WTC11 (cell line): ENCODE measurements at regions not wholly inside any gene's neighbourhood (a gene's known extent, or its start where the extent isn't known, plus 50 kb on each side); places are given as distances from the start of the nearest gene placed in this dataset.

Experiments
- ATAC-seq: fragments of 200-7000 bp; cut with Tn5 transposase; 2 replicates; pipeline ENCODE4 v1.10.0; 2021; ENCODE audit warnings: mild to moderate bottlenecking, moderate library complexity
- CTCF ChIA-PET: fragments of 300-600 bp; sonication (Branson Sonifier 250); formaldehyde crosslinking; loops from one replicate; lab custom pipeline; 2021; ENCODE audit warnings: antibody characterized with exemption; lab: Charles Lee
- POLR2A ChIA-PET: fragments of 350-600 bp; sonication (Branson Sonifier 250); formaldehyde crosslinking; loops from one replicate; lab custom pipeline; 2021; ENCODE audit warnings: antibody characterized with exemption; lab: Charles Lee
- DNase-seq: peaks from one replicate; pipeline ENCODE4 v3.0.0; 2021; ENCODE audit warnings: low spot score
- H3K27ac Mint-ChIP-seq: 2 replicates; pipeline ENCODE4 v1.8.0; 2021; ENCODE audit warnings: mixed read lengths
- H3K27me3 Mint-ChIP-seq: 2 replicates; pipeline ENCODE4 v1.8.0; 2021; ENCODE audit warnings: low read depth, mild to moderate bottlenecking, moderate library complexity, mixed read lengths
- H3K36me3 Mint-ChIP-seq: 2 replicates; pipeline ENCODE4 v1.8.0; 2021; ENCODE audit warnings: mixed read lengths
- H3K4me1 Mint-ChIP-seq: 2 replicates; pipeline ENCODE4 v1.8.0; 2022; ENCODE audit warnings: mixed read lengths
- H3K4me3 Mint-ChIP-seq: 2 replicates; pipeline ENCODE4 v1.8.0; 2021; ENCODE audit warnings: mild to moderate bottlenecking, moderate library complexity, mixed read lengths
- H3K9me3 Mint-ChIP-seq: 2 replicates; pipeline ENCODE4 v1.8.0; 2021; ENCODE audit warnings: mixed read lengths
- ATF6 ChIP-seq: sonication (generic); formaldehyde crosslinking; IDR thresholded peaks from 2 replicates; pipeline ENCODE4 v1.8.1; 2023; ENCODE audit warnings: mild to moderate bottlenecking, missing genetic modification reagents
- CBFB ChIP-seq: sonication (generic); formaldehyde crosslinking; IDR thresholded peaks from 2 replicates; pipeline ENCODE4 v1.8.1; 2022; ENCODE audit warnings: mild to moderate bottlenecking, low read depth, missing genetic modification reagents
- CDX4 ChIP-seq: fragments of 250-450 bp; sonication (Bioruptor Pico); IDR thresholded peaks from 2 replicates; pipeline ENCODE4 v1.9.0; 2021; ENCODE audit warnings: moderate library complexity, mild to moderate bottlenecking, inconsistent platforms, borderline replicate concordance
- CTCF ChIP-seq: fragments of 200-600 bp; IDR thresholded peaks from 2 replicates; pipeline ENCODE4 v1.8.0; 2022; ENCODE audit warnings: antibody characterized with exemption
- ELF4 ChIP-seq: sonication (generic); formaldehyde crosslinking; IDR thresholded peaks from 2 replicates; pipeline ENCODE4 v1.8.1; 2022; ENCODE audit warnings: low read depth, mild to moderate bottlenecking, moderate library complexity, missing genetic modification reagents
- ESRRA ChIP-seq: sonication (generic); formaldehyde crosslinking; IDR thresholded peaks from 2 replicates; pipeline ENCODE4 v1.8.1; 2022; ENCODE audit warnings: mild to moderate bottlenecking, missing genetic modification reagents, borderline replicate concordance
- GRHL2 ChIP-seq: fragments of 250-450 bp; sonication (Bioruptor Pico); IDR thresholded peaks from 2 replicates; pipeline ENCODE4 v1.8.0; 2022; ENCODE audit warnings: mild to moderate bottlenecking, moderate library complexity; ENCODE audit not compliant: insufficient replicate concordance, severe bottlenecking
- JAZF1 ChIP-seq: fragments of 250-450 bp; sonication (Bioruptor Pico); IDR thresholded peaks from 2 replicates; pipeline ENCODE4 v1.9.0; 2021; ENCODE audit warnings: moderate library complexity, mild to moderate bottlenecking, inconsistent platforms
- NR3C1 ChIP-seq: sonication (generic); formaldehyde crosslinking; conservative IDR thresholded peaks from 2 replicates; pipeline ENCODE4 v1.8.1; 2023; ENCODE audit warnings: low read depth, mild to moderate bottlenecking, missing genetic modification reagents
- PRRX2 ChIP-seq: fragments of 250-450 bp; sonication (Bioruptor Pico); IDR thresholded peaks from 2 replicates; pipeline ENCODE4 v1.8.0; 2021; ENCODE audit warnings: mild to moderate bottlenecking
- RELA ChIP-seq: sonication (generic); formaldehyde crosslinking; IDR thresholded peaks from 2 replicates; pipeline ENCODE4 v1.8.1; 2022; ENCODE audit warnings: missing genetic modification reagents, mild to moderate bottlenecking, borderline replicate concordance
- RORB ChIP-seq: fragments of 250-450 bp; sonication (Bioruptor Pico); IDR thresholded peaks from 2 replicates; pipeline ENCODE4 v1.9.0; 2021; ENCODE audit warnings: mild to moderate bottlenecking
- SMAD4 ChIP-seq: sonication (generic); formaldehyde crosslinking; IDR thresholded peaks from 2 replicates; pipeline ENCODE4 v1.8.0; 2022; ENCODE audit warnings: mild to moderate bottlenecking, missing genetic modification reagents
- TP53 ChIP-seq: sonication (generic); formaldehyde crosslinking; IDR thresholded peaks from 2 replicates; pipeline ENCODE4 v1.8.1; 2023; ENCODE audit warnings: mild to moderate bottlenecking, missing genetic modification reagents
- ZBTB43 ChIP-seq: sonication (generic); formaldehyde crosslinking; IDR thresholded peaks from 2 replicates; pipeline ENCODE4 v1.8.1; 2023; ENCODE audit warnings: mild to moderate bottlenecking, missing genetic modification reagents
- ZMAT4 ChIP-seq: fragments of 250-450 bp; sonication (Bioruptor Pico); IDR thresholded peaks from 2 replicates; pipeline ENCODE4 v1.9.0; 2021; ENCODE audit warnings: mild to moderate bottlenecking
- ZSCAN18 ChIP-seq: fragments of 250-450 bp; sonication (Bioruptor Pico); IDR thresholded peaks from 2 replicates; pipeline ENCODE4 v2.1.2; 2022; ENCODE audit warnings: mild to moderate bottlenecking, moderate library complexity

- TF ChIP-seq ATF6 (CRISPR knock-in tag) (no peak), RELA (no peak)
Measured at GRCh38 chr11:81220146-81220895, 1513.3 kb downstream of the FAM181B start (continued).

- no peak for ATAC-seq
- no peaks in the 10 kb centered on the region for H3K27me3 Mint-ChIP-seq
- POLR2A ChIA-PET, result no interaction called here
- no peak for DNase-seq
- no peaks in the 10 kb centered on the region for H3K4me1 Mint-ChIP-seq
- no peak for TF ChIP-seq TP53
- TF ChIP-seq NR3C1 (CRISPR knock-in tag), result no peak
- no peak for TF ChIP-seq JAZF1 (CRISPR knock-in tag)
- TF ChIP-seq CBFB (CRISPR knock-in tag), result no peak
- no peak for TF ChIP-seq ELF4 (CRISPR knock-in tag)
- TF ChIP-seq RORB, result no peak
- TF ChIP-seq GRHL2 (CRISPR knock-in tag), result no peak
- no peak for TF ChIP-seq SMAD4 (CRISPR knock-in tag)
- TF ChIP-seq ESRRA (CRISPR knock-in tag), result no peak
- TF ChIP-seq, all 79 proteins: peak for 0
- Mint-ChIP-seq H3K4me3 (no peak overlapping the region), H3K36me3 (peaks cover 4% of the 10 kb centered on the region), H3K27ac (no peak overlapping the region), H3K9me3 (peaks cover 6% of the 10 kb centered on the region)
- CTCF ChIA-PET, result no interaction called here
Measured at GRCh38 chr11:81219661-81220060, 1514.0 kb downstream of the FAM181B start.

GRCh38 chr11:81218440-81218839, 1515.2 kb downstream of the FAM181B start:
- TF ChIP-seq PRRX2, result no peak
- TF ChIP-seq CDX4 (CRISPR knock-in tag), result no peak
- TF ChIP-seq ZSCAN18 (CRISPR knock-in tag), result no peak
- no peak for TF ChIP-seq ATF6 (CRISPR knock-in tag)
- no peak for TF ChIP-seq ZBTB43 (CRISPR knock-in tag)
- no peak for TF ChIP-seq CTCF
- no peak for TF ChIP-seq ZMAT4 (CRISPR knock-in tag)
- DNase-seq, result no peak
- no peaks in the 10 kb centered on the region for H3K27me3 Mint-ChIP-seq
- H3K9me3 Mint-ChIP-seq, result peaks cover 14% of the 10 kb centered on the region
- H3K27ac Mint-ChIP-seq, result no peak overlapping the region
- CTCF ChIA-PET, result no interaction called here
- no peak overlapping the region for H3K4me3 Mint-ChIP-seq
- ATAC-seq, result no peak
- H3K4me1 Mint-ChIP-seq, result no peaks in the 10 kb centered on the region
- peaks cover 9% of the 10 kb centered on the region for H3K36me3 Mint-ChIP-seq
- POLR2A ChIA-PET, result no interaction called here
